DND-41 (cell line): ENCODE measurements at regions not wholly inside any gene's neighbourhood (a gene's known extent, or its start where the extent isn't known, plus 50 kb on each side); places are given as distances from the start of the nearest gene placed in this dataset.

Experiments
- EZH2 ChIP-seq: IDR thresholded peaks from 3 replicates; pipeline ENCODE4 v1.6.1; 2012; ENCODE audit warnings: borderline replicate concordance, low read depth, mild to moderate bottlenecking, moderate library complexity, low read length, inconsistent platforms; ENCODE audit not compliant: severe bottlenecking
- TF ChIP-seq, protein P1 (sequence below): IDR thresholded peaks from 2 replicates; pipeline ENCODE4 v1.5.1; 2012; ENCODE audit warnings: borderline replicate concordance, low read length, moderate library complexity, mild to moderate bottlenecking; ENCODE audit not compliant: poor library complexity, severe bottlenecking; ENCODE audit errors: extremely low read depth

DNA sequence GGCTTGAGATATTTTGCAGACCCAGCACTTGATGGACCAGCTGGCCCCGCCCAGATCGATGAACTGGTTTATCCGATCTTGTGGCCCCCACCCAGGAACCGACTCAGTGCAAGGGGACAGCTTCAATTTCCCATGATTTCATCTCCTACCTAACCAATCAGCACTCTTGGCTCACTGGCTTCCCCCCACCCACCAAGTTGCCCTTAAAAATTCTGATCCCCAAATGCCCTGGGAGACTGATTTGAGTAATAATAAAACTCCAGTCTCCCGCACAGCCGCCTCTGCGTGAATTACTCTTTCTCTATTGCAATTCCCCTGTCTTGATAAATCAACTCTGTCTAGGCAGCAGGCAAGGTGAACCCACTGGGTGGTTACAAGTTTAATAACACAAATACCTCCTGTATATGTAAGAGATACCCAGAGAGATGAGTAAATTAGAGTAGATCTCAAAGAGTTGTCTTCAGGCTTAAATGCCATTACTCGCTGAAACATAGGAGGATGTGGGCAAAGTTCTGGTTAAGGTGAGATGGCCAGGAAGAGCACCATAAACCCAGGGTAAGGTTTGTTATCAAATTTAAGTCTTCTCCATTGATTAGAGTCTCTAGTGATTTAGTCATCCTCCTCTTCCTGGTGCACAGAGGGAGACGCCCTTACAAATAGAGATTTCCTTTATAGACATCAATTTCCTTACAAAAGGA is 222.8 kb downstream of the ARL4C start:
- TF ChIP-seq EZH2: no peak
- TF ChIP-seq, protein P1, sequence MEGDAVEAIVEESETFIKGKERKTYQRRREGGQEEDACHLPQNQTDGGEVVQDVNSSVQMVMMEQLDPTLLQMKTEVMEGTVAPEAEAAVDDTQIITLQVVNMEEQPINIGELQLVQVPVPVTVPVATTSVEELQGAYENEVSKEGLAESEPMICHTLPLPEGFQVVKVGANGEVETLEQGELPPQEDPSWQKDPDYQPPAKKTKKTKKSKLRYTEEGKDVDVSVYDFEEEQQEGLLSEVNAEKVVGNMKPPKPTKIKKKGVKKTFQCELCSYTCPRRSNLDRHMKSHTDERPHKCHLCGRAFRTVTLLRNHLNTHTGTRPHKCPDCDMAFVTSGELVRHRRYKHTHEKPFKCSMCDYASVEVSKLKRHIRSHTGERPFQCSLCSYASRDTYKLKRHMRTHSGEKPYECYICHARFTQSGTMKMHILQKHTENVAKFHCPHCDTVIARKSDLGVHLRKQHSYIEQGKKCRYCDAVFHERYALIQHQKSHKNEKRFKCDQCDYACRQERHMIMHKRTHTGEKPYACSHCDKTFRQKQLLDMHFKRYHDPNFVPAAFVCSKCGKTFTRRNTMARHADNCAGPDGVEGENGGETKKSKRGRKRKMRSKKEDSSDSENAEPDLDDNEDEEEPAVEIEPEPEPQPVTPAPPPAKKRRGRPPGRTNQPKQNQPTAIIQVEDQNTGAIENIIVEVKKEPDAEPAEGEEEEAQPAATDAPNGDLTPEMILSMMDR: no peak
